ACC112 (cell line): ENCODE measurements at regions not wholly inside any gene's neighbourhood (a gene's known extent, or its start where the extent isn't known, plus 50 kb on each side); places are given as distances from the start of the nearest gene placed in this dataset.

ENCODE experiments used
- H2AFZ ChIP-seq: fragments of 200-600 bp; sonication (generic); one replicate; pipeline ENCODE4 v1.6.0; 2017; ENCODE audit warnings: antibody characterized with exemption, low read length; ENCODE audit not compliant: unreplicated experiment
- H3K27ac ChIP-seq: fragments of 200-600 bp; sonication (generic); 2 replicates; pipeline ENCODE4 v1.5.1; 2014; ENCODE audit warnings: low read depth, mild to moderate bottlenecking, antibody characterized with exemption, low read length, moderate library complexity
- H3K27me3 ChIP-seq: fragments of 200-600 bp; sonication (generic); 2 replicates; pipeline ENCODE4 v1.6.1; 2014; ENCODE audit warnings: mild to moderate bottlenecking, antibody characterized with exemption, low read length, moderate library complexity, mixed read lengths; ENCODE audit not compliant: insufficient read depth
- H3K36me3 ChIP-seq: fragments of 200-600 bp; sonication (generic); 2 replicates; pipeline ENCODE4 v1.6.1; 2016; ENCODE audit warnings: mild to moderate bottlenecking, antibody characterized with exemption, low read length, moderate library complexity, mixed read lengths; ENCODE audit not compliant: insufficient read depth
- H3K4me1 ChIP-seq: fragments of 200-600 bp; sonication (generic); one replicate; pipeline ENCODE4 v1.6.1; 2016; ENCODE audit warnings: low read length, mixed read lengths; ENCODE audit not compliant: insufficient read depth, unreplicated experiment, control insufficient read depth
- H3K4me3 ChIP-seq: fragments of 200-600 bp; sonication (generic); 2 replicates; pipeline ENCODE4 v1.5.1; 2014; ENCODE audit warnings: mild to moderate bottlenecking, low read depth, low read length
- H3K79me2 ChIP-seq: fragments of 200-600 bp; sonication (generic); one replicate; pipeline ENCODE4 v1.6.0; 2016; ENCODE audit warnings: low read length; ENCODE audit not compliant: control insufficient read depth, unreplicated experiment, insufficient read depth

DNA sequence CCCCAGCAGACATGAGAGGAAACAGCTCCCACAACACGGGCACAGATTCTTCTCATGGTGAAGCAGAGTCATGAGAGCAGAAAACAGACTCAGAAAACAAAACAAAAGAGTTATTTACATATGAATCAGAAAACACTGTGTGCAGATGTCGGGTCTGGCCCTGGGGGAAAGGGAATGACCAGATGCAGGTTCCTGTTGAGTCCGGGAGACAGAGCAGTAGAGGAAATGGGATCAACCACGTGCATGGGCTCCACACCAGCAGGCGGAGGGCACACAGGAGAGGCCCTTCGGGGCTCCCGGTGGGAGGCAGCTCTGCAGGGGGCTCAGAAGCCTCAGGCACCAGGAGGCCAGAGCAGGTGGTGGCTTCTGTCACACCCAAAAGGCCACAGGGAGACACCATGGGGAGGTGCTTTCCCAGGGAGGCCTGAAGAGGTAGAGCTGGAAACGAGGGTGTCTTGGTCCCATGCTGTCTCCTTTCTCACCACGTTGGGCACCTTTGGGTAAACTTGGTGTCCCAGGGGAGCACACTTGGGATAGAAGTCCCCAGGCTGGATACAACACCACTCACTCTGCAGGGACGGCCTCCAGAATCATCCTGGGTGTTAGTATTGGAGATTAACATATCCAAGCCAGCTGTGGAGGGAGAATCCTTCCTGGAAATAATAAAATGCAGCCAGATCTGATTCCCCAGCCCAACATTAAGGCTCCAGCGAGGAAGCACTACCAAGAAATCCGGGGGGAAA is 764.7 kb downstream of the BRD1 start:
- Histone ChIP-seq H2AFZ (no peak overlapping the region), H3K27me3 (no peaks in the 10 kb centered on the region)

DNA sequence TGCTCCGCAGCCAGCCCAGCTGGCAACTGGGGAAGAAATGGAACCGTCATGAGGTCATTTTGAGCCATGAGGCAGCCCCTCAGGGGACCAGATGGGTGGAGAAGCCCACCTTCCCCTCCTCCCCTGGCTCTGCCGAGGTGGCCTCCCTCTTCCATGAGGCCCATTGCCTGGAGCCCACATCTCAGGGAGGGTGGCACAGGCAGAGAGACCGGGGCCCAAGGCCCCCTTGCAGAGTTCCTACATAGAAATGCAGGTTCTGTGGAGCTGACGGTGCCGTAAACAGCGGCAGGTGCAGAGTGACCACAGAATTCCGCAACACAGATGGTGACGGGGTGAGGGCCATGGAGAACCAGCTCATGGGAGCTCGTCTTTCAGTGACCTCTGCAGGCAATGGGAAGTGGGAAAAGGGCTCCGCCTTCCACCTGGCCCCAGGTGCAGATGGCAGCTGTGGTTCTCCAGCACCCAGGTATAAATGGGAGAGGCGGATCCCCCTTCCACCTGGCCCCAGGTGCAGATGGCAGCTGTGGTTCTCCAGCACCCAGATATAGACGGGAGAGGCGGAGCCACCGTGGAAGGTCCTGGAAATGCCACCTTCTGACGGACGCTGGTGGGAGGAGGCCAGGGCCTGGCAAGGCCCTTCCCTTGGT is 765.4 kb downstream of the BRD1 start:
- H3K4me1 ChIP-seq, result no peaks in the 10 kb centered on the region
- H3K4me3 ChIP-seq, result no peak overlapping the region
- H3K27me3 ChIP-seq, result no peaks in the 10 kb centered on the region
- H3K79me2 ChIP-seq, result no peaks in the 10 kb centered on the region
- H2AFZ ChIP-seq, result no peak overlapping the region
- H3K27ac ChIP-seq, result no peak overlapping the region
- H3K36me3 ChIP-seq, result no peaks in the 10 kb centered on the region

More for the DNA sequence above, 764.7 kb downstream of the BRD1 start:
- H3K27ac ChIP-seq, result no peak overlapping the region
- no peak overlapping the region for H3K4me3 ChIP-seq
- no peaks in the 10 kb centered on the region for H3K36me3 ChIP-seq
- no peaks in the 10 kb centered on the region for H3K79me2 ChIP-seq
- no peaks in the 10 kb centered on the region for H3K4me1 ChIP-seq

DNA sequence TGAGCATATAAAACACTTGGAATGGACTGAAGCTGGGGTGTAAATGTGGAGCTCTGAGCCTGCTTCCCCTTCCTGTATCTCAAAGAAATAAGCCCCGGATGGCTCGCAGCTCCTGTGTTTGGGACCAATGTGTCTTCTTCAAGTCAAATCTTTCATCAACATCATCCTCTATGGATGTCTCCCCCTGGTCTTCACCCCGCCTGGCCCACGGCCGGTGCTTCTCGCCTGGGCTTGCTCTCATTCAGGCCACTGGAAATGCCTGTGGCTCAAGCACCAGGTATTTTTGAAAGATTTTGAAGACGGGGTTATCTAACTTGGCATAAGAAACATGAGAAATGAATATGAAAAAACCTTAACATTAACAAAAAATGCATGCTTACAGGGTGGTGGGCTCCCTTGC is 769.8 kb downstream of the BRD1 start:
- no peaks in the 10 kb centered on the region for H3K27me3 ChIP-seq

DNA sequence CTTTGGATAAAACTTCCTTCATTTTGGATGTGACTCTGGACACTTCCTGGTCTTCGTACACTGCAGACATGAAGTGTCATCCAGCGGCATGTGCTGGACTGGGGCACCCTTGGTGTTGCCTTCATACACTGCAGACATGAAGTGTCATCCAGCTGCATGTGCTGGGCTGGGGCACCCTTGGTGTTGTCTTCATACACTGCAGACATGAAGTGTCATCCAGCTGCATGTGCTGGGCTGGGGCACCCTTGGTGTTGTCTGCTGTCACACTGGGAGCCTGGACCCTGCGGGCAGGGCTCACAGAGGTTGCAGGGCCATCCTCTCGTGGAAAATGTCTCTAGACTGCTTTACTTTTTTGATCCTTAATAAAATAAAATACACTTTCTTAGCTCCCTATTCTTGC is 771.4 kb downstream of the BRD1 start:
- Histone ChIP-seq H3K4me1 (no peaks in the 10 kb centered on the region), H2AFZ (no peak overlapping the region), H3K27me3 (no peaks in the 10 kb centered on the region), H3K36me3 (no peaks in the 10 kb centered on the region), H3K27ac (no peak overlapping the region), H3K4me3 (no peak overlapping the region), H3K79me2 (no peaks in the 10 kb centered on the region)

More for the DNA sequence above, 769.8 kb downstream of the BRD1 start:
- H3K79me2 ChIP-seq, result no peaks in the 10 kb centered on the region
- H3K4me1 ChIP-seq, result no peaks in the 10 kb centered on the region
- H3K4me3 ChIP-seq, result no peak overlapping the region
- no peak overlapping the region for H3K27ac ChIP-seq
- H3K36me3 ChIP-seq, result no peaks in the 10 kb centered on the region
- no peak overlapping the region for H2AFZ ChIP-seq

DNA sequence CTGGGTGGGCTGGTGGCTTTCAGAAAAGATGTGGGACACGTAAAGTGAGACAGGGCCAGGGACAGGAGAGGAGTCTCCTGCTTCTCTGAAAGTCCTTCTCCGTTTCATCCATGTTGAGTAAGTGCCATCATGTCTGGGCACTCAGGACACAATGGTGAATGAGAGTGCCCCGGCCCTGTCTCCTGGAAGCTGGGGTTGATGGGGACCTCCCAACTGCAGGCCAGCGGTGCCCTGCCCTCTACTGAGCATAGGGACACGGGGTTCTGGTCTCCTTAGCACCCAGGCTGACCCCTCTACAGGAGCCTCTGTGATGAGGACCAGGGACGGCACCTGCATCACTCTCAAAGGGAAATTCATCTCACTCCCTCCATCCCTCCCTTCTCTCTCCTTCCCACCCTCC is 772.3 kb downstream of the BRD1 start:
- H3K4me1 ChIP-seq, result no peaks in the 10 kb centered on the region
- no peak overlapping the region for H3K27ac ChIP-seq
- no peaks in the 10 kb centered on the region for H3K27me3 ChIP-seq
- no peaks in the 10 kb centered on the region for H3K36me3 ChIP-seq
- no peak overlapping the region for H3K4me3 ChIP-seq
- H3K79me2 ChIP-seq, result no peaks in the 10 kb centered on the region
- H2AFZ ChIP-seq, result no peak overlapping the region

DNA sequence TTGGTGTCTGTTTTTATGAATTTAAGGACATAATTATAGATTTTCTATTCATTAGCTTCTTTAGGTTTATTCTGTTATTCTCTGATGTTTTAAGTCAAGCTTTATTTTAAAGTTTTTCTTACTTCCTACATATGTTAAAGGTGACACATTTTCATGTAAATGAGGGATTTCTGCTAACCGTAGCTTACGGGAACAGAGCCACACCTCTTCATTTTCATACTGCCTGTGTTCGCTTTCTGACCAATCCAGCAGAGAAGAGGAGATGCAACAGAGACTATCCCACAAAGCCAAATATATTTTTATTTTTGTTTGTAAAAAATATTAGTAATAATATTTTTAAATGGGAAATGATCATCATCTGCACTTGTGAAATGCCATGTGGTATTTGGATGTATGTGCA is 774.1 kb downstream of the BRD1 start:
- no peaks in the 10 kb centered on the region for H3K4me1 ChIP-seq
- H3K4me3 ChIP-seq, result no peak overlapping the region
- no peaks in the 10 kb centered on the region for H3K79me2 ChIP-seq
- no peak overlapping the region for H3K27ac ChIP-seq
- H3K36me3 ChIP-seq, result no peaks in the 10 kb centered on the region
- H3K27me3 ChIP-seq, result no peaks in the 10 kb centered on the region
- H2AFZ ChIP-seq, result no peak overlapping the region

DNA sequence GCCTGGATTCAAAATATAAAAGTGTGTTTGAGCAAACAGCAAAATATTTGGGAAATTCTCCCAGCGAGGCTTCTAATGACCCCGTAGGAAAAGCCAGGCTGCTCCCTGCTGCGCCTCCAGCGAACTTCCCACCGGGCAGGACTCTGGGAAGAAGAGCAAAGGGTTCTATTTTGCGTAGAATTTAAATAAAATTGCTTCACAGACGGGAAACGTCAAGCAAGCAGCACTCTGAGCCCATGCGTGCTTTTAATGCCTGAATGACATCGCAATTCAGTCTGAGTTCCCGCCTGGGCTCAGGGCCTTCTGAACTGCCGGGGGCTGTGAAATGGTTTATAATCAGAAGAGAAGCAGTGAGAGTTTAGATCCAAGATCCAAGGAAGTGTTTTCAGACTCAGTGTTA is 775.1 kb downstream of the BRD1 start:
- Histone ChIP-seq H3K4me3 (no peak overlapping the region), H2AFZ (no peak overlapping the region), H3K4me1 (no peaks in the 10 kb centered on the region), H3K79me2 (no peaks in the 10 kb centered on the region), H3K27me3 (no peaks in the 10 kb centered on the region), H3K36me3 (no peaks in the 10 kb centered on the region), H3K27ac (no peak overlapping the region)

DNA sequence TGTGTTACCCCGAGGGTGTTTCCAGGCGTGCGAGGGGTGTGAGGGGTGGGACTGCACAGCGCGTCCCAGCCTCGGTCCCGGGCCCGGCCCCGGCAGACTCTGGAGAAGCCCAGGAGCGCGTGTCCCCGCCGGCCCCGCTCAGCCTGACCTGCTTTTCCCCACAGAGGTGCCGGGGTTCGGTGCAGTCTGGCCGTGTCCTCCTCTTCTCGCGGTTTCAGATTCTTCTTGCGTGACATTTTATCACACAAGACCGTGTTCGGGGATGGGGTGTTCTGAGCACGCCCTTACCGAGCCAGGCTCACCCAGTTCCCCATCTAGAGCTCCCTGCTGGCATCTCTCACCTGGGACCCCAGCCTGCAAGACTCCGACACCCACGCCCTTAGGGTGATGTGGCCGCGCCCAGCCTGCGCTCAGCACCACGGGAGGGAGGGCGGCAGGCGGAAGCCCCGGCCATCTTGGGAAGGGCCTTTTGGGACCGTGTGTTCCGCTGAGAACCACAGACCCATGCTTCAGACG is 775.6 kb downstream of the BRD1 start:
- Histone ChIP-seq H2AFZ (no peak overlapping the region), H3K79me2 (no peaks in the 10 kb centered on the region), H3K36me3 (no peaks in the 10 kb centered on the region), H3K4me1 (no peaks in the 10 kb centered on the region), H3K27me3 (no peaks in the 10 kb centered on the region), H3K4me3 (no peak overlapping the region), H3K27ac (no peak overlapping the region)

DNA sequence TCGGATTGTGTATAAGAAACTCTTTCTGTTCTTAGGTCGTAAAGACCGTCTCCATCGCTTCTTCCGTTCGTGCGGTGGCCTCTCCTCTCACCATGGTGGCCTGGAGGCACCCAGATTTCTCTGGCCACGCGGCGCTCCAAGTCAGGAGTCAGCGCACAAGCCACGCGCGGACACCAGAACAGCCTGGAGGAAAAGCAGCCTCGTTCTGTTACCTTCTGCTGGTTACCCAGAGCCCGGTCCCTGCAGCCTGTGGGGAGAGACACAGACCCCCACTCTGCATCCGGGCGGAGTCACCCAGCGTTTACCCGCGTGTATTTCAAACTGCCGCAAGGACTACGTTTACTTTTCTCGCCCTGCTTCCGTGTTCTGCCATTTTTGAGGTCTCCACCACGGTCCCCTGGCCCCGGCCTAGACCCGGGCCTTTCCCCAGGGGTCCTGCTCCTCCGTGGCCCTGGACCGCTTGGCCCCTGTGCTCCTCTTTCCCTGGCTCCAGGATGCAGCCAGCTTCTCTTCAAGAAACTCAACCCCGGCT is 776.1 kb downstream of the BRD1 start:
- Histone ChIP-seq H3K4me3 (no peak overlapping the region), H2AFZ (no peak overlapping the region), H3K79me2 (no peaks in the 10 kb centered on the region), H3K27me3 (no peaks in the 10 kb centered on the region), H3K4me1 (no peaks in the 10 kb centered on the region), H3K27ac (no peak overlapping the region), H3K36me3 (no peaks in the 10 kb centered on the region)

DNA sequence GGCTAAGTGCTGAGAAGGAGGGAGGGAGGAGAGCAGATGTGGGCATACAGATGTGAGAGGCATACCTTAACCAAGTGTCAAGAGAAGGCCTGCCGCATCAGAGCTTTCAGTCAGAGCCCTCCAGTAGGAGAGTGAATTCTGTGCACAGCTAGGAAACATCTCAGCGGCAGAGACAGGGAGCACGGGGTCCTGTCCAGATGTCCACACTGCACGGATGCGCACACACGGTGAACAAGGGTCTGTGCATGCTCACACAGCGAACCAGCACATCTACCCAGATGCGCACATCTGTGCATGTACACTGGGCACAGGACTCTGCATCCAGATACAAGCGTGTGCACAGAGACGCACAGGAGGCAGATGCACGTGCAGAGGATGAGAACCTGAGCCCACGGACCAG is 778.0 kb downstream of the BRD1 start:
- Histone ChIP-seq H3K36me3 (no peaks in the 10 kb centered on the region), H3K4me3 (no peak overlapping the region), H2AFZ (no peak overlapping the region), H3K4me1 (no peaks in the 10 kb centered on the region), H3K79me2 (no peaks in the 10 kb centered on the region), H3K27ac (no peak overlapping the region), H3K27me3 (no peaks in the 10 kb centered on the region)

DNA sequence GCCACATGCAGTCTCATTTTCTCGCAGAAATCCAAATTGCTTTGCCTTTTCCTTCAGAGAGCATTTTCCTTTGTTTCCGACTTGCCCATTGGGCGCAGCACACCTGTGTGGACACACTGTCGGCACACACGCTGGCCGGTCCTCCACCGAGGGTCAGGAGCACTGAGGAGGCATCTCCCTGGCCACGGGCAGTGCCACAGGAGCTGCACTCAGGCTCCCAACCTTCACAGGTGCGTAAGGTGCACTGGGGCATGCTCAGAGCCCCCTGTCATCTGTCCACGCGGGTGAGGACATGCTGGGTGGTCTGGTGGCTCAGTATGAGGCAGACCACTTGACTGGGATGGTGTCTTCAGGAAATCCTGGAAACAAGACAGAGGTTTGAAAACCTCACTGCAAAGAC is 779.1 kb downstream of the BRD1 start:
- no peaks in the 10 kb centered on the region for H3K79me2 ChIP-seq
- no peak overlapping the region for H3K4me3 ChIP-seq
- H3K4me1 ChIP-seq, result no peaks in the 10 kb centered on the region
- H2AFZ ChIP-seq, result no peak overlapping the region
- no peaks in the 10 kb centered on the region for H3K27me3 ChIP-seq
- H3K27ac ChIP-seq, result no peak overlapping the region
- H3K36me3 ChIP-seq, result no peaks in the 10 kb centered on the region
